ENCODE measurements at regions not wholly inside any gene's neighbourhood (a gene's known extent, or its start where the extent isn't known, plus 50 kb on each side); places are given as distances from the start of the nearest gene placed in this dataset.

DNA sequence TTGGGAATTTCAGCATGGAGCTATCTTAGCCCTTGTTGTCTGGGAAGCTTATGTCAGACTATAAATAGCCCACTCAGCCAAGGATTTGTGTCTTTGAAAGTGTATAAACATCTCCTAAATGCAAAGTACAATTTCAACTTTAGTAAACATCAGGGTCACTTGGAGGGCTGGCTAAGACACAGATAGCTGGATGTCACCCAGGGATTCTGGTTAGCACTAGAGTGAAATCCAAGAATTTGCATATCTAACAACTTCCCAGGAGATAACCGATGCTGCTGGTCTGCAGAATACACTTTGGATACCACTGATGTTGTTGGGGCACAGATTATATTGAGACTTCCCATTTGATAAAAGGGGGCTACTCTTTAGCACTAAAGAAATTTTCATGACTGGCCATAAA lies 130.9 kb downstream of the PAX1 start:
- TF ChIP-seq, protein P1, sequence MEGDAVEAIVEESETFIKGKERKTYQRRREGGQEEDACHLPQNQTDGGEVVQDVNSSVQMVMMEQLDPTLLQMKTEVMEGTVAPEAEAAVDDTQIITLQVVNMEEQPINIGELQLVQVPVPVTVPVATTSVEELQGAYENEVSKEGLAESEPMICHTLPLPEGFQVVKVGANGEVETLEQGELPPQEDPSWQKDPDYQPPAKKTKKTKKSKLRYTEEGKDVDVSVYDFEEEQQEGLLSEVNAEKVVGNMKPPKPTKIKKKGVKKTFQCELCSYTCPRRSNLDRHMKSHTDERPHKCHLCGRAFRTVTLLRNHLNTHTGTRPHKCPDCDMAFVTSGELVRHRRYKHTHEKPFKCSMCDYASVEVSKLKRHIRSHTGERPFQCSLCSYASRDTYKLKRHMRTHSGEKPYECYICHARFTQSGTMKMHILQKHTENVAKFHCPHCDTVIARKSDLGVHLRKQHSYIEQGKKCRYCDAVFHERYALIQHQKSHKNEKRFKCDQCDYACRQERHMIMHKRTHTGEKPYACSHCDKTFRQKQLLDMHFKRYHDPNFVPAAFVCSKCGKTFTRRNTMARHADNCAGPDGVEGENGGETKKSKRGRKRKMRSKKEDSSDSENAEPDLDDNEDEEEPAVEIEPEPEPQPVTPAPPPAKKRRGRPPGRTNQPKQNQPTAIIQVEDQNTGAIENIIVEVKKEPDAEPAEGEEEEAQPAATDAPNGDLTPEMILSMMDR (IDR thresholded peaks at IDR 0.05 in 2 of 3, conservative IDR thresholded peaks at IDR 0.05 in 1 of 3; ENCODE audit: insufficient read depth in 2 of 3, low read depth in 1 of 3, low read length in 3 of 3) = no peak
- no peak for TF ChIP-seq RREB1 (CRISPR knock-in tag; IDR thresholded peaks at IDR 0.05)

All from K562 (cell line).